ENCODE measurements at regions not wholly inside any gene's neighbourhood (a gene's known extent, or its start where the extent isn't known, plus 50 kb on each side); places are given as distances from the start of the nearest gene placed in this dataset.

GRCh38 chr16:64253096-64253495 is 868.8 kb downstream of the CDH11 start:
- TF ChIP-seq CTCF (IDR thresholded peaks at IDR 0.05; ENCODE audit: poor library complexity) (no peak), EZH2phosphoT487 (IDR thresholded peaks at IDR 0.05; ENCODE audit: low read depth, severe bottlenecking, unreplicated experiment) (no peak)
